Putamen (tissue), 1 donor: ENCODE measurements at regions not wholly inside any gene's neighbourhood (a gene's known extent, or its start where the extent isn't known, plus 50 kb on each side); places are given as distances from the start of the nearest gene placed in this dataset.

Source experiments
- DNase-seq: peaks from one replicate; pipeline ENCODE4 v3.0.0-alpha.2; 2016; ENCODE audit warnings: low spot score

- DNase-seq = no peak
Observed at GRCh38 chr22:22395245-22395644, 113.3 kb downstream of the ZNF280B start.

GRCh38 chr22:22396741-22397291 lies 111.7 kb downstream of the ZNF280B start:
- DNase-seq = no peak

GRCh38 chr22:22397292-22397870 lies 111.2 kb downstream of the ZNF280B start:
- DNase-seq = peak; percentile 5

- no peak for DNase-seq
Observed at GRCh38 chr22:22397875-22398524, 110.5 kb downstream of the ZNF280B start.

- no peak for DNase-seq
Observed at GRCh38 chr22:22398530-22399327, 109.8 kb downstream of the ZNF280B start.

- DNase-seq = no peak
Observed at GRCh38 chr22:22400099-22400498, 108.4 kb downstream of the ZNF280B start.

GRCh38 chr22:22400964-22401363 lies 107.6 kb downstream of the ZNF280B start:
- DNase-seq = no peak

- DNase-seq = no peak
Observed at GRCh38 chr22:22401381-22401780, 107.2 kb downstream of the ZNF280B start.

GRCh38 chr22:22403306-22403705 lies 105.2 kb downstream of the ZNF280B start:
- DNase-seq = no peak

- DNase-seq = no peak
Observed at GRCh38 chr22:22403771-22404170, 104.8 kb downstream of the ZNF280B start.

GRCh38 chr22:22404598-22405284 lies 103.8 kb downstream of the ZNF280B start:
- no peak for DNase-seq

GRCh38 chr22:22406445-22407027 lies 102.0 kb downstream of the ZNF280B start:
- DNase-seq = no peak

GRCh38 chr22:22407061-22407460 lies 101.5 kb downstream of the ZNF280B start:
- no peak for DNase-seq

- DNase-seq = no peak
Observed at GRCh38 chr22:22408269-22408668, 100.3 kb downstream of the ZNF280B start.

- DNase-seq = no peak
Observed at GRCh38 chr22:22408731-22409696, 99.5 kb downstream of the ZNF280B start.

GRCh38 chr22:22410121-22410520 lies 98.4 kb downstream of the ZNF280B start:
- no peak for DNase-seq

GRCh38 chr22:22410677-22411076 lies 97.9 kb downstream of the ZNF280B start:
- no peak for DNase-seq

- no peak for DNase-seq
Observed at GRCh38 chr22:22414266-22414665, 94.3 kb downstream of the ZNF280B start.

GRCh38 chr22:22417495-22418162 lies 90.9 kb downstream of the ZNF280B start:
- DNase-seq = no peak

GRCh38 chr22:22418163-22418549 lies 90.4 kb downstream of the ZNF280B start:
- DNase-seq = no peak
